HCT116 (cell line): ENCODE measurements at regions not wholly inside any gene's neighbourhood (a gene's known extent, or its start where the extent isn't known, plus 50 kb on each side); places are given as distances from the start of the nearest gene placed in this dataset.

Experiments used
- ATAC-seq: fragments of 200-7000 bp; cut with Tn5 transposase; 2 replicates; pipeline ENCODE4 v1.9.1; 2020; ENCODE audit warnings: mild to moderate bottlenecking, moderate library complexity
- BruUV-seq: library from RNA; stranded (reverse); fragments of 400-500 nt; replicated peaks from 2 replicates; lab custom pipeline; 2021; lab: Mats Ljungman, UMichigan
- CTCF ChIA-PET: fragments of 300-600 bp; sonication (Branson Sonifier 250); formaldehyde crosslinking; loops from one replicate; lab custom pipeline; 2021; ENCODE audit warnings: antibody characterized with exemption; lab: Charles Lee
- POLR2A ChIA-PET: fragments of 300-600, 350-600 bp; sonication (Branson Sonifier 250); formaldehyde crosslinking; loops from one replicate; lab custom pipeline; 2021; ENCODE audit warnings: antibody characterized with exemption; lab: Charles Lee
- RAD21 ChIA-PET, 2 experiments: fragments of 300-600 bp; sonication (Branson Sonifier 250); formaldehyde crosslinking; loops; one replicate each; lab custom pipeline; 2023; ENCODE audit warnings: low total read pairs in 2 of 2; ENCODE audit not compliant: uncharacterized antibody in 2 of 2, unreplicated experiment in 2 of 2, low non-redundant PET in 1 of 2; lab: Charles Lee
- DNase-seq: peaks from one replicate; pipeline ENCODE4 v3.0.0-alpha.2; 2010; ENCODE audit warnings: low read depth, low spot score
- H2AFZ ChIP-seq: fragments of 200-600 bp; shearing (Covaris generic), sonication (generic); 2 replicates; pipeline ENCODE4 v1.6.1; 2017; ENCODE audit warnings: low read depth, mixed run types, mixed read lengths, antibody characterized with exemption, low read length; ENCODE audit not compliant: poor library complexity, severe bottlenecking
- H3K27ac ChIP-seq: 2 replicates; pipeline ENCODE4 v1.5.1; 2012; ENCODE audit warnings: low read depth, low read length
- H3K27me3 ChIP-seq: fragments of 200-600 bp; sonication (generic); 2 replicates; pipeline ENCODE4 v1.6.1; 2016; ENCODE audit warnings: mixed run types, low read length, mixed read lengths; ENCODE audit not compliant: insufficient read depth
- H3K36me3 ChIP-seq, 2 experiments: fragments of 200-500 bp in 1 of 2; fragments of 200-600 bp in 1 of 2; sonication (Bioruptor generic) in 1 of 2; sonication (generic) in 1 of 2; 2 replicates each; pipeline versions ENCODE4 v1.5.1 to v1.6.1; 2014 to 2016; ENCODE audit warnings: low read length in 2 of 2, inconsistent platforms in 1 of 2, mixed read lengths in 1 of 2, mixed run types in 1 of 2; ENCODE audit not compliant: insufficient read depth in 2 of 2, control insufficient read depth in 1 of 2
- H3K4me1 ChIP-seq, 2 experiments: fragments of 200-600 bp in 1 of 2; sonication (generic) in 1 of 2; 2 replicates each; pipeline versions ENCODE4 v1.5.1 to v1.6.1; 2012 to 2017; ENCODE audit warnings: low read length in 2 of 2, inconsistent platforms in 1 of 2, mild to moderate bottlenecking in 1 of 2, mixed read lengths in 1 of 2, mixed run types in 1 of 2, moderate library complexity in 1 of 2; ENCODE audit not compliant: insufficient read depth in 2 of 2, control insufficient read depth in 1 of 2
- H3K4me2 ChIP-seq: fragments of 200-600 bp; sonication (generic); 2 replicates; pipeline ENCODE4 v1.6.1; 2017; ENCODE audit warnings: mixed run types, low read length, mixed read lengths
- H3K4me3 ChIP-seq, 2 experiments: fragments of 200-600 bp in 1 of 2; sonication (generic) in 1 of 2; replicated peaks in 1 of 2; 2 replicates each; pipeline ENCODE4 v1.5.1; 2011 to 2016; ENCODE audit warnings: low read length in 2 of 2, control low read depth in 1 of 2, low read depth in 1 of 2, mild to moderate bottlenecking in 1 of 2, mixed read lengths in 1 of 2, mixed run types in 1 of 2
- H3K79me2 ChIP-seq: fragments of 200-600 bp; sonication (generic); 2 replicates; pipeline ENCODE4 v1.6.1; 2017; ENCODE audit warnings: mild to moderate bottlenecking, mixed run types, low read length, moderate library complexity, mixed read lengths; ENCODE audit not compliant: insufficient read depth
- H3K9ac ChIP-seq: fragments of 200-600 bp; sonication (generic); 2 replicates; pipeline ENCODE4 v1.6.1; 2016; ENCODE audit warnings: low read length, mixed read lengths
- H3K9me2 ChIP-seq: fragments of 200-600 bp; sonication (generic), shearing (Covaris generic); 2 replicates; pipeline ENCODE4 v1.6.1; 2017; ENCODE audit warnings: mixed run types, mild to moderate bottlenecking, moderate library complexity; ENCODE audit not compliant: insufficient read depth
- H3K9me3 ChIP-seq, 2 experiments: fragments of 200-500 bp in 1 of 2; fragments of 200-600 bp in 1 of 2; sonication (Bioruptor generic) in 1 of 2; sonication (generic) in 1 of 2; 2 replicates each; pipeline ENCODE4 v1.6.1; 2014 to 2017; ENCODE audit warnings: low read length in 2 of 2, mixed read lengths in 2 of 2, inconsistent platforms in 1 of 2, low read depth in 1 of 2, mild to moderate bottlenecking in 1 of 2, mixed run types in 1 of 2, moderate library complexity in 1 of 2; ENCODE audit not compliant: control insufficient read depth in 1 of 2, insufficient read depth in 1 of 2
- H4K20me1 ChIP-seq: fragments of 200-600 bp; sonication (generic), shearing (Covaris generic); 2 replicates; pipeline ENCODE4 v1.6.1; 2017; ENCODE audit warnings: mixed run types, mild to moderate bottlenecking, moderate library complexity; ENCODE audit not compliant: insufficient read depth
- CBX3 ChIP-seq: IDR thresholded peaks from 2 replicates; pipeline ENCODE4 v1.6.1; 2012; ENCODE audit warnings: low read depth
- EZH2 ChIP-seq: fragments of 200-600 bp; sonication (generic); IDR thresholded peaks from 2 replicates; pipeline ENCODE4 v1.6.1; 2017; ENCODE audit warnings: antibody characterized with exemption, mixed run types
- SIN3A ChIP-seq: IDR thresholded peaks from 2 replicates; pipeline ENCODE4 v1.6.1; 2012; ENCODE audit warnings: low read depth
- ZNF274 ChIP-seq: fragments of 200-500 bp; sonication (Bioruptor generic); IDR thresholded peaks from 2 replicates; pipeline ENCODE4 v1.6.1; 2014; ENCODE audit warnings: mild to moderate bottlenecking, low read depth, low read length, inconsistent platforms
- intact Hi-C: fragments of 100-400 bp; cut with micrococcal nuclease; formaldehyde crosslinking; loops from 2 replicates; pipeline ENCODE4 v1.10.0; 2022
- TF ChIP-seq, protein P1 (sequence below): IDR thresholded peaks from 2 replicates; pipeline ENCODE4 v1.6.1; 2011; ENCODE audit warnings: mild to moderate bottlenecking, low read length, moderate library complexity; ENCODE audit not compliant: insufficient replicate concordance; ENCODE audit errors: extremely low read depth
- TF ChIP-seq, protein P2 (sequence below): IDR thresholded peaks from 2 replicates; pipeline ENCODE4 v1.6.1; 2012; ENCODE audit warnings: low read depth

DNA sequence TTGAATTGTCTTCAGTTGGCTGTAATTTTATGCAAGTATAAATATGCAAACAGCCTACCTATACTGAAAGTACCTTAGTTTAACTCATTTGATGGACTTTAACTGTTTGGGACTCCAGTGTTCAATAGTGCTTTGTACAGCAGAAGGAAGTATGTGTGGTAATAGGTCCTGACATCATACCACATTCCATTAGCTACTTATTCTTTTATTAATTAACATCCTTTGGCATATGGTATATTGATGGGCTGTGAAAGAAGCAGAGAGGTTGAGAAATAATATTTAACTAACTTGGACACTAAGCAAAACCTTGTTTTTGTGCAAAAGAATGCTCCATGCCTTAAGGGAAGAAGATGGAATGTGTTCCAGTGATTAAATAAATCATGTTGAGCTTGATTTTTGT lies 97.6 kb upstream of the SEMA6A start:
- Histone ChIP-seq H2AFZ (no peak overlapping the region), H3K4me2 (no peak overlapping the region), H3K9me2 (0 out of 2 replicates have a peak, but pooled peaks cover 2% of the 10 kb centered on the region), H3K9ac (no peak overlapping the region), H3K9me3 (no peaks in the 10 kb centered on the region), H3K27ac (no peak overlapping the region), H3K36me3 (no peaks in the 10 kb centered on the region), H4K20me1 (no peaks in the 10 kb centered on the region), H3K79me2 (no peaks in the 10 kb centered on the region), H3K4me1 (no peaks in the 10 kb centered on the region), H3K4me3 (no peak overlapping the region), H3K27me3 (no peaks in the 10 kb centered on the region)
- no peak for ATAC-seq
- ChIA-PET CTCF (no interaction called here), RAD21 (no interaction called here), POLR2A (no interaction called here)
- no peak for TF ChIP-seq CBX3
- BruUV-seq: no TSS peak
- DNase-seq: no peak
- intact Hi-C loops: no loop called here

DNA sequence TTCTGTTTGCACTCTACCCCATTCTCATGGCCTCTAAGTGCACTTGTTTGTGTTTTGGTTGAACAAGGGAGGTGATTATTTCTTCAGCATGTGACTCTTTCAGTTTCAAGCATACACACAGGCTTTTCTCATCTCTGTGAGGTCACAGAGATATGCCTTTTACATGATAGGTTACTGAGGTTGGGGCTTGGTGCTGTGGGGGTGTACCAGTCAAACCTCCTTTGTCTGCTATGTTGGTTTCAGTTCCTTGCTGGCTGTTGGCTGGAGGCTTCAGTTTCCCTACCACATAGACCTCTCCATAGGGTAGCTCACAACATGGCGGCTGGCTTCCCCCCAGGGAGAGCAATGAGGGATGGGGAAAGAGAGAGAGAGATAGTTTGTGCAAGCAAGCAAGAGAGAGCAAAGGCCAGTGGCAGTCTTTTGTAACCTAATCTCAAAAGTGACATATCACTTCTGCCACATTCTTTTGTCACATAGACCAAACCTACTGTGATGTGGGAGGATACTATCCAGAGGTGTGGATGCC lies 96.7 kb upstream of the SEMA6A start:
- intact Hi-C loops: no loop called here
- Histone ChIP-seq H3K4me2 (no peak overlapping the region), H3K4me1 (no peaks in the 10 kb centered on the region), H3K9me2 (0 out of 2 replicates have a peak, but pooled peaks cover 2% of the 10 kb centered on the region), H3K4me3 (no peak overlapping the region), H3K27ac (no peak overlapping the region), H3K79me2 (no peaks in the 10 kb centered on the region), H3K36me3 (no peaks in the 10 kb centered on the region), H4K20me1 (no peaks in the 10 kb centered on the region), H3K9ac (no peak overlapping the region), H3K27me3 (no peaks in the 10 kb centered on the region), H2AFZ (no peak overlapping the region), H3K9me3 (no peaks in the 10 kb centered on the region)
- ChIA-PET POLR2A (no interaction called here), CTCF (no interaction called here), RAD21 (no interaction called here)
- ATAC-seq (no peak), DNase-seq (no peak)
- TF ChIP-seq SIN3A (no peak), EZH2 (no peak), ZNF274 (no peak)
- TF ChIP-seq, protein P1, sequence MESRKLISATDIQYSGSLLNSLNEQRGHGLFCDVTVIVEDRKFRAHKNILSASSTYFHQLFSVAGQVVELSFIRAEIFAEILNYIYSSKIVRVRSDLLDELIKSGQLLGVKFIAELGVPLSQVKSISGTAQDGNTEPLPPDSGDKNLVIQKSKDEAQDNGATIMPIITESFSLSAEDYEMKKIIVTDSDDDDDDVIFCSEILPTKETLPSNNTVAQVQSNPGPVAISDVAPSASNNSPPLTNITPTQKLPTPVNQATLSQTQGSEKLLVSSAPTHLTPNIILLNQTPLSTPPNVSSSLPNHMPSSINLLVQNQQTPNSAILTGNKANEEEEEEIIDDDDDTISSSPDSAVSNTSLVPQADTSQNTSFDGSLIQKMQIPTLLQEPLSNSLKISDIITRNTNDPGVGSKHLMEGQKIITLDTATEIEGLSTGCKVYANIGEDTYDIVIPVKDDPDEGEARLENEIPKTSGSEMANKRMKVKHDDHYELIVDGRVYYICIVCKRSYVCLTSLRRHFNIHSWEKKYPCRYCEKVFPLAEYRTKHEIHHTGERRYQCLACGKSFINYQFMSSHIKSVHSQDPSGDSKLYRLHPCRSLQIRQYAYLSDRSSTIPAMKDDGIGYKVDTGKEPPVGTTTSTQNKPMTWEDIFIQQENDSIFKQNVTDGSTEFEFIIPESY: no peak
- TF ChIP-seq, protein P2, sequence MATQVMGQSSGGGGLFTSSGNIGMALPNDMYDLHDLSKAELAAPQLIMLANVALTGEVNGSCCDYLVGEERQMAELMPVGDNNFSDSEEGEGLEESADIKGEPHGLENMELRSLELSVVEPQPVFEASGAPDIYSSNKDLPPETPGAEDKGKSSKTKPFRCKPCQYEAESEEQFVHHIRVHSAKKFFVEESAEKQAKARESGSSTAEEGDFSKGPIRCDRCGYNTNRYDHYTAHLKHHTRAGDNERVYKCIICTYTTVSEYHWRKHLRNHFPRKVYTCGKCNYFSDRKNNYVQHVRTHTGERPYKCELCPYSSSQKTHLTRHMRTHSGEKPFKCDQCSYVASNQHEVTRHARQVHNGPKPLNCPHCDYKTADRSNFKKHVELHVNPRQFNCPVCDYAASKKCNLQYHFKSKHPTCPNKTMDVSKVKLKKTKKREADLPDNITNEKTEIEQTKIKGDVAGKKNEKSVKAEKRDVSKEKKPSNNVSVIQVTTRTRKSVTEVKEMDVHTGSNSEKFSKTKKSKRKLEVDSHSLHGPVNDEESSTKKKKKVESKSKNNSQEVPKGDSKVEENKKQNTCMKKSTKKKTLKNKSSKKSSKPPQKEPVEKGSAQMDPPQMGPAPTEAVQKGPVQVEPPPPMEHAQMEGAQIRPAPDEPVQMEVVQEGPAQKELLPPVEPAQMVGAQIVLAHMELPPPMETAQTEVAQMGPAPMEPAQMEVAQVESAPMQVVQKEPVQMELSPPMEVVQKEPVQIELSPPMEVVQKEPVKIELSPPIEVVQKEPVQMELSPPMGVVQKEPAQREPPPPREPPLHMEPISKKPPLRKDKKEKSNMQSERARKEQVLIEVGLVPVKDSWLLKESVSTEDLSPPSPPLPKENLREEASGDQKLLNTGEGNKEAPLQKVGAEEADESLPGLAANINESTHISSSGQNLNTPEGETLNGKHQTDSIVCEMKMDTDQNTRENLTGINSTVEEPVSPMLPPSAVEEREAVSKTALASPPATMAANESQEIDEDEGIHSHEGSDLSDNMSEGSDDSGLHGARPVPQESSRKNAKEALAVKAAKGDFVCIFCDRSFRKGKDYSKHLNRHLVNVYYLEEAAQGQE: no peak
- BruUV-seq: no TSS peak
